Liver (tissue), 8 donors: ENCODE measurements at regions not wholly inside any gene's neighbourhood (a gene's known extent, or its start where the extent isn't known, plus 50 kb on each side); places are given as distances from the start of the nearest gene placed in this dataset.

Experiments
- DNase-seq: peaks from one replicate; pipeline ENCODE4 v3.0.0-alpha.2; 2017; ENCODE audit warnings: low spot score
- H3K27ac ChIP-seq, 2 donors: one replicate each; pipeline ENCODE4 v1.7.0; 2013; ENCODE audit warnings: inconsistent platforms in 2 of 2, low read length in 2 of 2, control low read depth in 1 of 2, low read depth in 1 of 2, mild to moderate bottlenecking in 1 of 2
- H3K27me3 ChIP-seq, 4 donors: one replicate each; pipeline versions ENCODE4 v1.6.1 to v1.7.0; 2013; ENCODE audit warnings: low read length in 3 of 4, inconsistent platforms in 1 of 4, mild to moderate bottlenecking in 1 of 4, moderate library complexity in 1 of 4; ENCODE audit not compliant: control insufficient read depth in 4 of 4, insufficient read depth in 4 of 4
- H3K36me3 ChIP-seq, 4 donors: one replicate each; pipeline versions ENCODE4 v1.6.1 to v1.7.0; 2013; ENCODE audit warnings: low read length in 3 of 4, mild to moderate bottlenecking in 3 of 4, low read depth in 1 of 4, moderate library complexity in 1 of 4; ENCODE audit not compliant: control insufficient read depth in 4 of 4, insufficient read depth in 3 of 4
- H3K4me1 ChIP-seq, 4 donors: one replicate each; pipeline versions ENCODE4 v1.6.1 to v1.7.0; 2013; ENCODE audit warnings: low read length in 3 of 4, mild to moderate bottlenecking in 3 of 4, moderate library complexity in 1 of 4; ENCODE audit not compliant: control insufficient read depth in 4 of 4, insufficient read depth in 4 of 4
- H3K4me3 ChIP-seq, 3 donors: one replicate each; pipeline versions ENCODE4 v1.6.1 to v1.7.0; 2013; ENCODE audit warnings: low read length in 3 of 3, control low read depth in 1 of 3, low read depth in 1 of 3, mild to moderate bottlenecking in 1 of 3
- H3K9ac ChIP-seq, 2 donors: one replicate each; pipeline ENCODE4 v1.7.0; 2013; ENCODE audit warnings: low read length in 2 of 2, mild to moderate bottlenecking in 2 of 2, moderate library complexity in 2 of 2, control low read depth in 1 of 2, low read depth in 1 of 2
- H3K9me3 ChIP-seq, 4 donors: one replicate each; pipeline versions ENCODE4 v1.6.1 to v1.7.0; 2013; ENCODE audit warnings: low read length in 3 of 4; ENCODE audit not compliant: control insufficient read depth in 4 of 4
- ATF3 ChIP-seq: IDR thresholded peaks from 2 replicates; pipeline ENCODE4 v1.6.1; 2016; ENCODE audit warnings: antibody characterized with exemption
- EGR1 ChIP-seq, 2 donors: IDR thresholded peaks; 2 replicates each; pipeline ENCODE4 v1.6.1; 2016 to 2018; ENCODE audit warnings: antibody characterized with exemption in 2 of 2, low read depth in 2 of 2
- FOXA1 ChIP-seq: IDR thresholded peaks from 2 replicates; pipeline ENCODE4 v1.6.1; 2016; ENCODE audit warnings: antibody characterized with exemption
- FOXA2 ChIP-seq: IDR thresholded peaks from 2 replicates; pipeline ENCODE4 v1.6.1; 2016; ENCODE audit warnings: antibody characterized with exemption
- GABPA ChIP-seq, 2 donors: IDR thresholded peaks in 1 of 2; conservative IDR thresholded peaks in 1 of 2; 2 replicates each; pipeline ENCODE4 v1.6.1; 2016; ENCODE audit warnings: antibody characterized with exemption in 2 of 2, mild to moderate bottlenecking in 1 of 2, moderate library complexity in 1 of 2
- HNF4A ChIP-seq, 2 donors: conservative IDR thresholded peaks; 2 replicates each; pipeline ENCODE4 v1.6.1; 2016; ENCODE audit warnings: antibody characterized with exemption in 2 of 2, mild to moderate bottlenecking in 2 of 2
- HNF4G ChIP-seq: IDR thresholded peaks from 2 replicates; pipeline ENCODE4 v1.6.1; 2016; ENCODE audit warnings: antibody characterized with exemption
- JUND ChIP-seq, 2 donors: IDR thresholded peaks; 2 replicates each; pipeline ENCODE4 v1.6.1; 2016; ENCODE audit warnings: antibody characterized with exemption in 2 of 2
- MAX ChIP-seq: IDR thresholded peaks from 2 replicates; pipeline ENCODE4 v1.6.1; 2016; ENCODE audit warnings: antibody characterized with exemption
- NR2F2 ChIP-seq: IDR thresholded peaks from 2 replicates; pipeline ENCODE4 v1.6.1; 2016; ENCODE audit warnings: antibody characterized with exemption
- RAD21 ChIP-seq, 2 donors: IDR thresholded peaks; 2 replicates each; pipeline ENCODE4 v1.6.1; 2016; ENCODE audit warnings: antibody characterized with exemption in 2 of 2, mild to moderate bottlenecking in 2 of 2
- SP1 ChIP-seq: IDR thresholded peaks from 2 replicates; pipeline ENCODE4 v1.6.1; 2018; ENCODE audit warnings: antibody characterized with exemption, mild to moderate bottlenecking
- TAF1 ChIP-seq: conservative IDR thresholded peaks from 2 replicates; pipeline ENCODE4 v1.6.1; 2016; ENCODE audit warnings: antibody characterized with exemption, mild to moderate bottlenecking
- YY1 ChIP-seq: IDR thresholded peaks from 2 replicates; pipeline ENCODE4 v1.6.1; 2016; ENCODE audit warnings: antibody characterized with exemption, mild to moderate bottlenecking
- WGBS: extraction: QIAGEN DNeasy Blood & Tissue Kit; methylation state at CpG from one replicate; pipeline ENCODE4 v1.1.7; 2013; 5-methylcytosine and 5-hydroxymethylcytosine counted together
- TF ChIP-seq, protein P1 (sequence below): IDR thresholded peaks from 2 replicates; pipeline ENCODE4 v1.6.1; 2016; ENCODE audit warnings: antibody characterized with exemption, mild to moderate bottlenecking
- TF ChIP-seq, protein P2 (sequence below): fragments of 150-350 bp; IDR thresholded peaks from 2 replicates; pipeline ENCODE4 v1.5.1; 2017; ENCODE audit warnings: improper control_type of control experiment, low read depth, low read length; ENCODE audit not compliant: missing input control
- donor health status: healthy.
- donor health status: healthy.
- donor health status: healthy.
- donor health status: healthy.
- donor health status: healthy.

GRCh38 chr14:101103321-101103901, 199.9 kb upstream of the RTL1 start (continued):
- no peak for TF ChIP-seq MAX

- no peaks in the 10 kb centered on the region for H3K36me3 ChIP-seq
- TF ChIP-seq, protein P1, sequence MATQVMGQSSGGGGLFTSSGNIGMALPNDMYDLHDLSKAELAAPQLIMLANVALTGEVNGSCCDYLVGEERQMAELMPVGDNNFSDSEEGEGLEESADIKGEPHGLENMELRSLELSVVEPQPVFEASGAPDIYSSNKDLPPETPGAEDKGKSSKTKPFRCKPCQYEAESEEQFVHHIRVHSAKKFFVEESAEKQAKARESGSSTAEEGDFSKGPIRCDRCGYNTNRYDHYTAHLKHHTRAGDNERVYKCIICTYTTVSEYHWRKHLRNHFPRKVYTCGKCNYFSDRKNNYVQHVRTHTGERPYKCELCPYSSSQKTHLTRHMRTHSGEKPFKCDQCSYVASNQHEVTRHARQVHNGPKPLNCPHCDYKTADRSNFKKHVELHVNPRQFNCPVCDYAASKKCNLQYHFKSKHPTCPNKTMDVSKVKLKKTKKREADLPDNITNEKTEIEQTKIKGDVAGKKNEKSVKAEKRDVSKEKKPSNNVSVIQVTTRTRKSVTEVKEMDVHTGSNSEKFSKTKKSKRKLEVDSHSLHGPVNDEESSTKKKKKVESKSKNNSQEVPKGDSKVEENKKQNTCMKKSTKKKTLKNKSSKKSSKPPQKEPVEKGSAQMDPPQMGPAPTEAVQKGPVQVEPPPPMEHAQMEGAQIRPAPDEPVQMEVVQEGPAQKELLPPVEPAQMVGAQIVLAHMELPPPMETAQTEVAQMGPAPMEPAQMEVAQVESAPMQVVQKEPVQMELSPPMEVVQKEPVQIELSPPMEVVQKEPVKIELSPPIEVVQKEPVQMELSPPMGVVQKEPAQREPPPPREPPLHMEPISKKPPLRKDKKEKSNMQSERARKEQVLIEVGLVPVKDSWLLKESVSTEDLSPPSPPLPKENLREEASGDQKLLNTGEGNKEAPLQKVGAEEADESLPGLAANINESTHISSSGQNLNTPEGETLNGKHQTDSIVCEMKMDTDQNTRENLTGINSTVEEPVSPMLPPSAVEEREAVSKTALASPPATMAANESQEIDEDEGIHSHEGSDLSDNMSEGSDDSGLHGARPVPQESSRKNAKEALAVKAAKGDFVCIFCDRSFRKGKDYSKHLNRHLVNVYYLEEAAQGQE = no peak
- no peak for TF ChIP-seq EGR1 (IDR thresholded peaks at IDR 0.05; ENCODE audit: low read depth in 2 of 2)
- TF ChIP-seq, protein P2, sequence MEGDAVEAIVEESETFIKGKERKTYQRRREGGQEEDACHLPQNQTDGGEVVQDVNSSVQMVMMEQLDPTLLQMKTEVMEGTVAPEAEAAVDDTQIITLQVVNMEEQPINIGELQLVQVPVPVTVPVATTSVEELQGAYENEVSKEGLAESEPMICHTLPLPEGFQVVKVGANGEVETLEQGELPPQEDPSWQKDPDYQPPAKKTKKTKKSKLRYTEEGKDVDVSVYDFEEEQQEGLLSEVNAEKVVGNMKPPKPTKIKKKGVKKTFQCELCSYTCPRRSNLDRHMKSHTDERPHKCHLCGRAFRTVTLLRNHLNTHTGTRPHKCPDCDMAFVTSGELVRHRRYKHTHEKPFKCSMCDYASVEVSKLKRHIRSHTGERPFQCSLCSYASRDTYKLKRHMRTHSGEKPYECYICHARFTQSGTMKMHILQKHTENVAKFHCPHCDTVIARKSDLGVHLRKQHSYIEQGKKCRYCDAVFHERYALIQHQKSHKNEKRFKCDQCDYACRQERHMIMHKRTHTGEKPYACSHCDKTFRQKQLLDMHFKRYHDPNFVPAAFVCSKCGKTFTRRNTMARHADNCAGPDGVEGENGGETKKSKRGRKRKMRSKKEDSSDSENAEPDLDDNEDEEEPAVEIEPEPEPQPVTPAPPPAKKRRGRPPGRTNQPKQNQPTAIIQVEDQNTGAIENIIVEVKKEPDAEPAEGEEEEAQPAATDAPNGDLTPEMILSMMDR = no peak
- no peak overlapping the region for H3K9ac ChIP-seq
- no peak for DNase-seq
- H3K4me1 ChIP-seq = no peaks in the 10 kb centered on the region
- peaks cover 0 to 3% (median 0%) of the 10 kb centered on the region in 4 donors for H3K27me3 ChIP-seq
- H3K4me3 ChIP-seq = no peak overlapping the region
- 88% methylated on average over 4 of the region's 4 CpGs for WGBS
- H3K27ac ChIP-seq = no peak overlapping the region
- H3K9me3 ChIP-seq = peaks cover 2 to 7% (median 4%) of the 10 kb centered on the region in 4 donors
Measured at GRCh38 chr14:101104485-101104884, 201.0 kb upstream of the RTL1 start.

DNA sequence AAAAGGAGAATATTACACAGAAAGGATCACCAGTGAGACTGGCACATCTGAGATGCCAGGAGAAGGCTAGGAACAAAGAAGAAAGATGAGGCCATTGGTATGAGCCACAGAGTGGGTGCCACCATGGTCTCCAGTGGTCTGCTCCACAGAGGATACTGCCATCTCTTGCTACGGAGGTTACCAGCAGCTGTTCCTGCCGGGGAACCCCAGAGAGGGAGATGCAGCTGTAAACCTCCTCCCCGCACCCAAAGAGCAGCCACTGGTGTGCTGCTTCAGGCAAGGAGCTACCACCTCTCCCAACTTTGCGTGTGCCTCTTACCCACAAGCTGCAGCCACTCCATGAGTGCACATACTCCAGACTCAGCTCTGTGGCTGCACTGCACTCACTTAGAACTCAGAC, 201.5 kb upstream of the RTL1 start:
- H3K27me3 ChIP-seq = peaks cover 0 to 3% (median 0%) of the 10 kb centered on the region in 4 donors

More for the DNA sequence above, 201.5 kb upstream of the RTL1 start:
- TF ChIP-seq GABPA (IDR thresholded peaks at IDR 0.05 in 1 of 2, conservative IDR thresholded peaks at IDR 0.05 in 1 of 2) (no peak), FOXA2 (no peak), YY1 (no peak), NR2F2 (no peak), HNF4A (conservative IDR thresholded peaks at IDR 0.05) (no peak), JUND (IDR thresholded peaks at IDR 0.05) (no peak), ATF3 (no peak), RAD21 (IDR thresholded peaks at IDR 0.05) (no peak), MAX (no peak), SP1 (no peak), HNF4G (no peak), TAF1 (no peak), FOXA1 (no peak)
- TF ChIP-seq, protein P1 = no peak
- TF ChIP-seq, protein P2 = no peak
- no peak overlapping the region for H3K4me3 ChIP-seq
- H3K9me3 ChIP-seq = peaks cover 0 to 7% (median 4%) of the 10 kb centered on the region in 4 donors
- no peaks in the 10 kb centered on the region for H3K36me3 ChIP-seq
- no peak overlapping the region for H3K9ac ChIP-seq
- 94% methylated on average over 4 of the region's 4 CpGs for WGBS
- H3K4me1 ChIP-seq = no peaks in the 10 kb centered on the region
- H3K27ac ChIP-seq = no peak overlapping the region
- no peak for DNase-seq
